Activated CD8-positive, alpha-beta memory T cell treated with anti-CD3 and anti-CD28 coated beads, Interleukin-2, amount 50 U/mL, for 24 hours (primary cell): ENCODE measurements at regions not wholly inside any gene's neighbourhood (a gene's known extent, or its start where the extent isn't known, plus 50 kb on each side); places are given as distances from the start of the nearest gene placed in this dataset.

Experiments used
- DNase-seq: peaks from one replicate; pipeline ENCODE4 v3.0.0-alpha.2; 2020; ENCODE audit errors: extremely low read depth

DNA sequence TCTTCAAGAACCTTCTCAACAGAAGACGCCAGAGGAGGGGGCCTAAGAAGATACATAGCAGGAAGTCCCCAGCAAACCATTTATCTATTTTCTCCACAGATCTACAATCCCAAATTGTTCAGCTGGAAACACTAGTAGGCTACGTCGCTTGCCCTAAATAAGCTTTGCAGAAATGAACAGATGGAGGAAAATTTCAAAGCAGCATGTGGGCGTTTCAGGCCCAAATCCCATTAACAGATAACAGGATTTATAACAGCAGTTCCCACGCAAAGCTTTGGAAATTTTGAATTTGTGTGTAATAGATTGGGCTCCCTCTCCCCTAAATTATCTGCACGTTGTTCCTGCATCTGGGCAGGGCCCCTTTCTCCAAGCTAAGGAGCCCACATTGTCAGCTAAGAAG, 60.6 kb upstream of the FRMD4A start:
- no peak for DNase-seq

- no peak for DNase-seq
These were observed 59.4 kb upstream of the FRMD4A start for GRCh38 chr10:14389981-14390590.

DNA sequence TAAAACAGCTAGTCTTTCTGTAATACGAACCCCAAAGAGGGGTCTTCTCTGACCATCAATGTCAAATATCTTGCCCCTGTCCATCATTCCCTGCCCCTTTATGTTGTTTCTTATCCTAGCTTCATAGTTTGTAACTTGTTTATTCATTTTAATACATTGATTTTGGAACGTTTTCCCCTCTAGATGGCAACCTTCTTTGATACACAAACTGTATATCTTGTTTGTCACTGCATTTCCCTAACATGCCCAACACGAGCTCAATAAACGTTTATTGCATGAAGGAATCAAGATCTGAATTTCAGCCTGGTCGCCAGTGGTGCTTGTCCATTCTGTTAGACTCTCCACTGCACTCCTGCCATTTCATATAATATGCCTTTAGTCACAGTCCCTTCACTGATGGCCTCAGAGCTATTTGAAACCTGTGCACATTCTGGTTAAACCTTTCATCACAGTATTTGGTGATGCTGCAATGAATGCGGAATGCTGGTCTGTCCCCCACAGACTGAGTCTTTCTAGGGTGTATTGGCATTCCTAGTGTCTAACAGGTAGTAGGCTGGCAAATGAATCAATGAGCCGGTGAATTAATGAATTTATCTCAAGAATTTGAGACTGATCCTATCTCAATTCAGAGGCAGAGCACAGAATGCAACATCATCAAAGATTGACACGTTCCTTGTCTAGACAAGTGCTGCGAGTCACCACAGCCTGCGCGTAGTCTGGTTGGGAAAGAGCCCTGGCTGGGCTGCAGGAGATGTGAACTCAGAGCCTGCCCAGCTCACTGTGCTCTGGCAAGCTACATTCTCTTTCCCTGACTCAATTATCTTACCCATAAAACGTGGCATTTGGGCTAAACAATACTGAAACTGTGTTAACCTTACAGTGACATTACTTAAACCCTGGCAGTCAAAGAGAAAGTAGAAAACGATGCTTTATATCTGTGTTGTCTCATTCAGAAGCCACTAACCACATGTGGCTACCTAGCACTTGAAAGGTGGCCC, 55.2 kb upstream of the FRMD4A start:
- DNase-seq, result peak; percentile 14

GRCh38 chr10:14384915-14385314, 54.2 kb upstream of the FRMD4A start:
- DNase-seq, result no peak

DNA sequence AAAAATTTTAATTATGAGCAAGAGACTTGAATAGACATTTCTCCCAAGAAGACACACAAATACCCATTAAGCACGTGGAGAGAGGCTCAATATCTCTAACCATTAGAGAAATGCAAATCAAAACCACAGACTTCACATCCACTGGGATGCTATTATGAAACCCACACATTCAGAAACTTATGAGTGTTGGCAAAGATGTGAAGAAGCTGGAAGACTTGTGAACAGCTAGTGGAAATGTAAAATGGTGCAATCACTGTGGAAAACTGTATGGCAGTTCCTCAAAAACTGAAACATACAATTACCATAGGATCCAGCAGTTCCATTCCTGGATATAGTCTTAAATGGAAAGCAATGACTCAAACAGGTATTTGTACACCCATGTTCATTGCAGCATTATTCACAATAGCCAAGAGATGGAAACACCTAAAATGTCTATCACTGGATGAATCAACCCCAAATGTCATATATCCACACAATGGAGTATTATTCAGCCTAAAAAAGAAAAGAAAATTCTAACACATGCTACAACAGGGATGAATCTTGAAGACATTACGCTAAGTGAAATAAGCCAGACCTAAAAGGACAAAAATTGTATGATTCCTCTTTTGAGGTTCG, 53.5 kb upstream of the FRMD4A start:
- no peak for DNase-seq

DNA sequence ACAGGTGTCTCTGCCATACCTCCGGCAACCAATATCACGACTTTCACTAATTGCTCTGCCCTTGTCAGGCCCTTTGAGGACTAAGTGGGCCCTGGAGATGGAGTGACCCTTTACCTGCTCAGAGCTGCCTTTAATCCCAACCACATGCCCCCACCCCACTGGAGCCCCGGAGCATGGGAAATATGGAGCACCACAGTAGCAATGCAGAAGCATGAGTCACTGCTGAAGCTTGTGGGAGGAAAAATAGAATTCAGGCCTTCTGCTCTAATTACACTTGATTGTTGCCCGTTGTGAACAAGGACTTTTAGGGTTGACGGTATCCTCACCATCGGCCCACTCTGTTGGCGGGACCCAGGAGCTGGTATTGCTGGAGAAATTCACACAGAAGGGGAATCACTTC, 52.5 kb upstream of the FRMD4A start:
- DNase-seq, result no peak

- DNase-seq, result no peak
These were observed 51.8 kb upstream of the FRMD4A start for GRCh38 chr10:14382531-14382930.

DNA sequence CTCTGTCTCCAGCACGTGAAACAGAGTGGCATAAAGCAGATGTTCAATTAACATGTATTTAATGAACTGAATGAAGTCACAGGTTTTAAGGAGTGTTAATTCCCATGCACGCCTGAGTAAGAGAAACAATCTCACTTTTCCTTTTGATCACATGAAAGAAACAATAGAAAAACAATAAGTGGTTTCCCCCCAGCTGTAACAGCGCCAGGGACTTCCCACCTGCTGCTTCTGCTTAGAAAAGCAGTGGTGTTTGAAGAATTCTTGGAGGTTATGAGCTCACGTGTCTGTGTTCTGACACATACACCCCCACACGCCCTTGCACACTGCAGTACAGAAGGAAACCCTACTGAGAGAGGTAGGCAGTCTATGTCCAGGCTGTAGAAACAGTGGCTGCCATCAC, 51.3 kb upstream of the FRMD4A start:
- DNase-seq, result peak; percentile 28

DNA sequence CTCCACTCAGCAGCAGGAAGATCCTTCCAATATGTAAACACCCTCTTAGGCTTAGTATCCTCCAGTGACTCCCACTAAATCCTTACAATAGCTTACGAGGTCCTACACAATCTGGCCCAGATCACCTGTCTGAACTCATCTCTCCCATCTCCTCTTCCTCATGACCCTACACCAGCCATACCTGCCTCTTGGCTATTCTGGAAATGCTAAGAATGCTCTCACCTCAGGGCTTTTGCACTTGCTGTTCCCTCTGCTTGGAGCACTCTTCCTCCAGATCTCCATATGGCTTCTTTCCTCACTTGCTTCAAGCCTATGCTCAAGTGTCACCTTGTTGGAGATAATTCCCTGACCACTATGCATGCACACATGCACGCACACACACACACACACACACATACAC, 50.8 kb upstream of the FRMD4A start:
- DNase-seq, result no peak

DNA sequence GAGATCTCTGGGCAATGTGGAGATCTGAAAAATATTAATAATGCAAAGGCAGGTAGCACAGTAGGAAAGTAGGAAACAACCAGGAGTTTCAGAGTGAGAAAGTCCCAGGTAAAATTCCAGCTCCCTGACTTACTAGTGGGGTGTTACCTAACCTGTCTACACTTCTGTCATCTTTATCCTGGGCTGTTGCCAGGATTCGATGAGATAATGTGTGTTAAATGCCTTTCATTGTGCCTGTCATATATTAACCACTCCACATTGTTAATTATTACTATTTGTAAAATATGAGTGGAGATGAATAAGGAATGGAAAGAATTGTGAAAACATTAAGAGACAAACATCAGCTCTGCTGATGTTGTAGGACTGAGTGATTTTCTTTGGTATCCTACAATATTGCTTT, 50.0 kb upstream of the FRMD4A start:
- DNase-seq, result no peak
